ENCODE measurements at regions not wholly inside any gene's neighbourhood (a gene's known extent, or its start where the extent isn't known, plus 50 kb on each side); places are given as distances from the start of the nearest gene placed in this dataset.

DNA sequence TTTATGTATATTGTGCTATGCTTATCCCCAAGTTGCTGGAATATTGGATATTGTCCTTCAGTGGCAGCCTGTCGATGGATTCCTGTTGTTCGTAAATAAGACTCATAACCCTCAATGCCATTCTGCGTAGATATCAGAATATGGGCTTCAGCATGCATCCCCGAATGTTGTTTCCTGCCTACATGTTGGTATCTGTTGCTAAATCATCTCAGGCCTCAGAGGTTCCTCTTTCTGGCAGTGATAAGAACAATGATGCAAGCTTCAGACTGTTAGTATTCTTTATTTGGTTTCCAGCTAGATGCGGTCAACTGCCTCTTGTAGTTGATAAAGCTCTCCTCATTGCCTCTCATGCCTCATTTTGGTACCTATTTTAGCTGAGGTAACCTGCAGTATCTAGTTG lies 2082.6 kb downstream of the MRPL39 start (continued):
- TF ChIP-seq, protein P1, sequence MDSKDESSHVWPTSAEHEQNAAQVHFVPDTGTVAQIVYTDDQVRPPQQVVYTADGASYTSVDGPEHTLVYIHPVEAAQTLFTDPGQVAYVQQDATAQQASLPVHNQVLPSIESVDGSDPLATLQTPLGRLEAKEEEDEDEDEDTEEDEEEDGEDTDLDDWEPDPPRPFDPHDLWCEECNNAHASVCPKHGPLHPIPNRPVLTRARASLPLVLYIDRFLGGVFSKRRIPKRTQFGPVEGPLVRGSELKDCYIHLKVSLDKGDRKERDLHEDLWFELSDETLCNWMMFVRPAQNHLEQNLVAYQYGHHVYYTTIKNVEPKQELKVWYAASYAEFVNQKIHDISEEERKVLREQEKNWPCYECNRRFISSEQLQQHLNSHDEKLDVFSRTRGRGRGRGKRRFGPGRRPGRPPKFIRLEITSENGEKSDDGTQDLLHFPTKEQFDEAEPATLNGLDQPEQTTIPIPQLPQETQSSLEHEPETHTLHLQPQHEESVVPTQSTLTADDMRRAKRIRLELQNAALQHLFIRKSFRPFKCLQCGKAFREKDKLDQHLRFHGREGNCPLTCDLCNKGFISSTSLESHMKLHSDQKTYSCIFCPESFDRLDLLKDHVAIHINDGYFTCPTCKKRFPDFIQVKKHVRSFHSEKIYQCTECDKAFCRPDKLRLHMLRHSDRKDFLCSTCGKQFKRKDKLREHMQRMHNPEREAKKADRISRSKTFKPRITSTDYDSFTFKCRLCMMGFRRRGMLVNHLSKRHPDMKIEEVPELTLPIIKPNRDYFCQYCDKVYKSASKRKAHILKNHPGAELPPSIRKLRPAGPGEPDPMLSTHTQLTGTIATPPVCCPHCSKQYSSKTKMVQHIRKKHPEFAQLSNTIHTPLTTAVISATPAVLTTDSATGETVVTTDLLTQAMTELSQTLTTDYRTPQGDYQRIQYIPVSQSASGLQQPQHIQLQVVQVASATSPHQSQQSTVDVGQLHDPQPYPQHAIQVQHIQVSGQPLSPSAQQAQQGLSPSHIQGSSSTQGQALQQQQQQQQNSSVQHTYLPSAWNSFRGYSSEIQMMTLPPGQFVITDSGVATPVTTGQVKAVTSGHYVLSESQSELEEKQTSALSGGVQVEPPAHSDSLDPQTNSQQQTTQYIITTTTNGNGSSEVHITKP (tag by site-specific recombination; IDR thresholded peaks at IDR 0.05), result no peak

DNA sequence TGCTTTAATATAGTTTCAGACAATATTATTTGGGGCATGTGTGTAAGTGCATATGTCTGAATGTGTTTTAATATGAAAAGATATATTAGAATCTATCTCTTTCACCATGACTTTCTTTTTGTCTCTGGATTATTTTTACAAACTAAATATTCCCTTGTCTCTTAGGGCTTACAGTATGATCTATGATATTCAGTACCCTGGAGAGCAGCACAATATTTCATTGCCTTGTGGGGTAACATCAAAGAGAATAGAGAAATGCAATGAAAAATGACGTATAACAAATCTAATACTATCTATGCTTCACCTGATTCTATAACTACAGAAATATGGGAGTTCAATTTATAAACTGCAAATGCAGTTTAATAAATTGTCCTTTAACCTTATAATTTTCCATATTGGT lies 2084.5 kb downstream of the MRPL39 start:
- POLR2A ChIA-PET, result no interaction called here
- Histone ChIP-seq H3K36me3 (ENCODE audit: control insufficient read depth in 2 of 2, insufficient read depth in 1 of 2, low read length in 2 of 2) (no peaks in the 10 kb centered on the region), H3K27ac (ENCODE audit: extremely low read depth, low read depth, low read length) (no peak overlapping the region), H3K4me1 (ENCODE audit: control insufficient read depth, insufficient read depth, low read length) (no peaks in the 10 kb centered on the region), H3K4me3 (ENCODE audit: low read depth, low read length) (no peak overlapping the region), H3K9me3 (ENCODE audit: control insufficient read depth, insufficient read depth, low read depth, low read length) (no peaks in the 10 kb centered on the region)
- TF ChIP-seq ZNF621 (tag by site-specific recombination; IDR thresholded peaks at IDR 0.05) (no peak), ZNF174 (tag by site-specific recombination; IDR thresholded peaks at IDR 0.05) (no peak), WT1 (tag by site-specific recombination; IDR thresholded peaks at IDR 0.05) (no peak)
- TF ChIP-seq, protein P2, sequence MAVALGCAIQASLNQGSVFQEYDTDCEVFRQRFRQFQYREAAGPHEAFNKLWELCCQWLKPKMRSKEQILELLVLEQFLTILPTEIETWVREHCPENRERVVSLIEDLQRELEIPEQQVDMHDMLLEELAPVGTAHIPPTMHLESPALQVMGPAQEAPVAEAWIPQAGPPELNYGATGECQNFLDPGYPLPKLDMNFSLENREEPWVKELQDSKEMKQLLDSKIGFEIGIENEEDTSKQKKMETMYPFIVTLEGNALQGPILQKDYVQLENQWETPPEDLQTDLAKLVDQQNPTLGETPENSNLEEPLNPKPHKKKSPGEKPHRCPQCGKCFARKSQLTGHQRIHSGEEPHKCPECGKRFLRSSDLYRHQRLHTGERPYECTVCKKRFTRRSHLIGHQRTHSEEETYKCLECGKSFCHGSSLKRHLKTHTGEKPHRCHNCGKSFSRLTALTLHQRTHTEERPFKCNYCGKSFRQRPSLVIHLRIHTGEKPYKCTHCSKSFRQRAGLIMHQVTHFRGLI (tag by site-specific recombination; IDR thresholded peaks at IDR 0.05), result no peak
- TF ChIP-seq, protein P3, sequence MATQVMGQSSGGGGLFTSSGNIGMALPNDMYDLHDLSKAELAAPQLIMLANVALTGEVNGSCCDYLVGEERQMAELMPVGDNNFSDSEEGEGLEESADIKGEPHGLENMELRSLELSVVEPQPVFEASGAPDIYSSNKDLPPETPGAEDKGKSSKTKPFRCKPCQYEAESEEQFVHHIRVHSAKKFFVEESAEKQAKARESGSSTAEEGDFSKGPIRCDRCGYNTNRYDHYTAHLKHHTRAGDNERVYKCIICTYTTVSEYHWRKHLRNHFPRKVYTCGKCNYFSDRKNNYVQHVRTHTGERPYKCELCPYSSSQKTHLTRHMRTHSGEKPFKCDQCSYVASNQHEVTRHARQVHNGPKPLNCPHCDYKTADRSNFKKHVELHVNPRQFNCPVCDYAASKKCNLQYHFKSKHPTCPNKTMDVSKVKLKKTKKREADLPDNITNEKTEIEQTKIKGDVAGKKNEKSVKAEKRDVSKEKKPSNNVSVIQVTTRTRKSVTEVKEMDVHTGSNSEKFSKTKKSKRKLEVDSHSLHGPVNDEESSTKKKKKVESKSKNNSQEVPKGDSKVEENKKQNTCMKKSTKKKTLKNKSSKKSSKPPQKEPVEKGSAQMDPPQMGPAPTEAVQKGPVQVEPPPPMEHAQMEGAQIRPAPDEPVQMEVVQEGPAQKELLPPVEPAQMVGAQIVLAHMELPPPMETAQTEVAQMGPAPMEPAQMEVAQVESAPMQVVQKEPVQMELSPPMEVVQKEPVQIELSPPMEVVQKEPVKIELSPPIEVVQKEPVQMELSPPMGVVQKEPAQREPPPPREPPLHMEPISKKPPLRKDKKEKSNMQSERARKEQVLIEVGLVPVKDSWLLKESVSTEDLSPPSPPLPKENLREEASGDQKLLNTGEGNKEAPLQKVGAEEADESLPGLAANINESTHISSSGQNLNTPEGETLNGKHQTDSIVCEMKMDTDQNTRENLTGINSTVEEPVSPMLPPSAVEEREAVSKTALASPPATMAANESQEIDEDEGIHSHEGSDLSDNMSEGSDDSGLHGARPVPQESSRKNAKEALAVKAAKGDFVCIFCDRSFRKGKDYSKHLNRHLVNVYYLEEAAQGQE (tag by site-specific recombination; IDR thresholded peaks at IDR 0.05), result peak; percentile 81
- CTCF ChIA-PET, result no interaction called here

DNA sequence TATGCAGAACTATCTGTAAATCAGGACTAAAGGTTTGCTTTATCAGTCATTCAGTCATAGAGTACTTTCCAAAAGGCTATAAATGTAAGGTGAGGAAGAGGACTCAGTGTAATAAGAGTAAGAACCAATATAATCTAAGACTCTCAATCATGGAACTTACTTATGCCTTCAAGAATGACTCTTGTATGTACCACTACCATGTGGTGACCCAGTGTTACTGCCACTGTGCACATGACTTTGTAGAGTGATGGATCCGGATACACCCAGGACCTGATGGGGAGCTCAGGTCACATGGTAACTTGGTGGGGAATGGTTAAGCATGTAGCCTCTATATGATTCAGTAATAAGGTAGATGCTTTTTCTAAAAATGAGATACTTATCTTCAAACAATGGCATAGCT lies 2099.8 kb downstream of the MRPL39 start:
- no peaks in the 10 kb centered on the region for H3K4me1 ChIP-seq (ENCODE audit: control insufficient read depth, insufficient read depth, low read length)
- H3K36me3 ChIP-seq (ENCODE audit: control insufficient read depth in 2 of 2, insufficient read depth in 1 of 2, low read length in 2 of 2), result no peaks in the 10 kb centered on the region
- ChIA-PET POLR2A (no interaction called here), CTCF (no interaction called here)
- H3K9me3 ChIP-seq (ENCODE audit: control insufficient read depth, insufficient read depth, low read depth, low read length), result no peaks in the 10 kb centered on the region
- no peak overlapping the region for H3K4me3 ChIP-seq (ENCODE audit: low read depth, low read length)
- no peak overlapping the region for H3K27ac ChIP-seq (ENCODE audit: extremely low read depth, low read depth, low read length)
- TF ChIP-seq ZNF677 (tag by site-specific recombination; IDR thresholded peaks at IDR 0.05), result no peak
- no peak for TF ChIP-seq ZNF549 (tag by site-specific recombination; IDR thresholded peaks at IDR 0.05)
- no peak for TF ChIP-seq GFI1B (tag by site-specific recombination; IDR thresholded peaks at IDR 0.05)
- TF ChIP-seq ZFP3 (tag by site-specific recombination; IDR thresholded peaks at IDR 0.05; ENCODE audit: low read depth), result no peak
- TF ChIP-seq ZBTB48 (tag by site-specific recombination; IDR thresholded peaks at IDR 0.05), result no peak
- no peak for TF ChIP-seq ZNF394 (tag by site-specific recombination; IDR thresholded peaks at IDR 0.05; ENCODE audit: borderline replicate concordance)
- no peak for TF ChIP-seq ZNF211 (tag by site-specific recombination; IDR thresholded peaks at IDR 0.05; ENCODE audit: low read depth)
- TF ChIP-seq ZNF514 (tag by site-specific recombination; IDR thresholded peaks at IDR 0.05), result no peak
- TF ChIP-seq ZXDB (tag by site-specific recombination; IDR thresholded peaks at IDR 0.05), result no peak
- TF ChIP-seq, protein P4, sequence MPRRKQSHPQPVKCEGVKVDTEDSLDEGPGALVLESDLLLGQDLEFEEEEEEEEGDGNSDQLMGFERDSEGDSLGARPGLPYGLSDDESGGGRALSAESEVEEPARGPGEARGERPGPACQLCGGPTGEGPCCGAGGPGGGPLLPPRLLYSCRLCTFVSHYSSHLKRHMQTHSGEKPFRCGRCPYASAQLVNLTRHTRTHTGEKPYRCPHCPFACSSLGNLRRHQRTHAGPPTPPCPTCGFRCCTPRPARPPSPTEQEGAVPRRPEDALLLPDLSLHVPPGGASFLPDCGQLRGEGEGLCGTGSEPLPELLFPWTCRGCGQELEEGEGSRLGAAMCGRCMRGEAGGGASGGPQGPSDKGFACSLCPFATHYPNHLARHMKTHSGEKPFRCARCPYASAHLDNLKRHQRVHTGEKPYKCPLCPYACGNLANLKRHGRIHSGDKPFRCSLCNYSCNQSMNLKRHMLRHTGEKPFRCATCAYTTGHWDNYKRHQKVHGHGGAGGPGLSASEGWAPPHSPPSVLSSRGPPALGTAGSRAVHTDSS (tag by site-specific recombination; IDR thresholded peaks at IDR 0.05), result no peak
- no peak for TF ChIP-seq MYNN (tag by site-specific recombination; IDR thresholded peaks at IDR 0.05; ENCODE audit: borderline replicate concordance)
- TF ChIP-seq, protein P2 (tag by site-specific recombination; IDR thresholded peaks at IDR 0.05), result no peak
- TF ChIP-seq ZNF664 (tag by site-specific recombination; IDR thresholded peaks at IDR 0.05), result no peak
- no peak for TF ChIP-seq KLF8 (tag by site-specific recombination; IDR thresholded peaks at IDR 0.05)
- TF ChIP-seq KLF7 (tag by site-specific recombination; IDR thresholded peaks at IDR 0.05; ENCODE audit: borderline replicate concordance), result no peak

All from HEK293 (cell line).